NOMO-1 treated with DMSO at 0.1 percent for 48 hours (cell line): ENCODE measurements at regions not wholly inside any gene's neighbourhood (a gene's known extent, or its start where the extent isn't known, plus 50 kb on each side); places are given as distances from the start of the nearest gene placed in this dataset.
"Not testable (repeated sequence)": the region's sequence is repeated elsewhere in the genome, so short reads cannot be mapped to it uniquely, and the experiment has no call there.

Experiments
- DNase-seq: peaks from one replicate; lab custom pipeline; 2025; ENCODE audit not compliant: unreplicated experiment; lab: John Stamatoyannopoulos, UW

- no peak for DNase-seq
Measured at GRCh38 chr6:94713446-94713845, 863.9 kb upstream of the MANEA start.

GRCh38 chr6:94698773-94699172 is 878.6 kb upstream of the MANEA start:
- DNase-seq: no peak

- not testable (repeated sequence) for DNase-seq
Measured at GRCh38 chr6:94687255-94687654, 890.1 kb upstream of the MANEA start.

- DNase-seq: no peak
Measured at GRCh38 chr6:94683409-94683808, 893.9 kb upstream of the MANEA start.

- DNase-seq: no peak
Measured at GRCh38 chr6:94680669-94681212, 896.6 kb upstream of the MANEA start.

GRCh38 chr6:94673251-94673650 is 904.1 kb upstream of the MANEA start:
- no peak for DNase-seq

GRCh38 chr6:94670017-94670416 is 907.3 kb upstream of the MANEA start:
- DNase-seq: no peak

- DNase-seq: no peak
Measured at GRCh38 chr6:94668876-94669275, 908.5 kb upstream of the MANEA start.

- DNase-seq: no peak
Measured at GRCh38 chr6:94658929-94659328, 918.4 kb upstream of the MANEA start.

GRCh38 chr6:94651239-94651638 is 926.1 kb upstream of the MANEA start:
- no peak for DNase-seq

GRCh38 chr6:94645191-94645590 is 932.1 kb upstream of the MANEA start:
- no peak for DNase-seq

GRCh38 chr6:94639564-94639963 is 937.8 kb upstream of the MANEA start:
- DNase-seq: no peak

GRCh38 chr6:94636780-94637385 is 940.5 kb upstream of the MANEA start:
- no peak for DNase-seq

- DNase-seq: no peak
Measured at GRCh38 chr6:94623586-94623985, 953.7 kb upstream of the MANEA start.

GRCh38 chr6:94622783-94623182 is 954.6 kb upstream of the MANEA start:
- no peak for DNase-seq

GRCh38 chr6:94600636-94601035 is 976.7 kb upstream of the MANEA start:
- DNase-seq: no peak

GRCh38 chr6:94597487-94597886 is 979.8 kb upstream of the MANEA start:
- DNase-seq: peak; percentile 11

- no peak for DNase-seq
Measured at GRCh38 chr6:94590416-94590815, 986.9 kb upstream of the MANEA start.

GRCh38 chr6:94588301-94588700 is 989.0 kb upstream of the MANEA start:
- no peak for DNase-seq

- DNase-seq: no peak
Measured at GRCh38 chr6:94584211-94584610, 993.1 kb upstream of the MANEA start.

- no peak for DNase-seq
Measured at GRCh38 chr6:94570581-94570980, 1006.8 kb upstream of the MANEA start.

GRCh38 chr6:94562846-94563245 is 1014.5 kb upstream of the MANEA start:
- no peak for DNase-seq

GRCh38 chr6:94559829-94560537 is 1017.4 kb upstream of the MANEA start:
- no peak for DNase-seq
